SKM-1 treated with dmso at 0.1 percent for 144 hours (cell line): ENCODE measurements at regions not wholly inside any gene's neighbourhood (a gene's known extent, or its start where the extent isn't known, plus 50 kb on each side); places are given as distances from the start of the nearest gene placed in this dataset.

Source experiments
- DNase-seq: peaks from one replicate; lab custom pipeline; 2025; ENCODE audit not compliant: unreplicated experiment; lab: John Stamatoyannopoulos, UW

DNA sequence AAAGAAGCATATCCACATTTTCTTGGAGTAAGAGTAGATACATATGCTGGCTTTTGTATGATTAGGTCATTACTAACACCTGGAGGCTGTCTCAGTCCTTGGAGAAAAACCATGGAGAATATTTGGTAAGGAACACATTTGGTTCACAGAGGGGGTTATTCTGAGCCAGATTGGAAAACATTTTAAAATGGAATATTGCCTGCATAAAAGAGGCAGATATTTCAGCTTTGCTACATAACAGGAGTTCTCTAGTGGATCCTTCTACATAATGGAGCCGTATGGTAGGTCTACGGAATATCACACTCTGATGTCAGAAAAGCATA lies 415.1 kb downstream of the ADGRL2 start:
- no peak for DNase-seq

GRCh38 chr1:82215056-82215852 lies 414.5 kb downstream of the ADGRL2 start:
- DNase-seq: no peak

DNA sequence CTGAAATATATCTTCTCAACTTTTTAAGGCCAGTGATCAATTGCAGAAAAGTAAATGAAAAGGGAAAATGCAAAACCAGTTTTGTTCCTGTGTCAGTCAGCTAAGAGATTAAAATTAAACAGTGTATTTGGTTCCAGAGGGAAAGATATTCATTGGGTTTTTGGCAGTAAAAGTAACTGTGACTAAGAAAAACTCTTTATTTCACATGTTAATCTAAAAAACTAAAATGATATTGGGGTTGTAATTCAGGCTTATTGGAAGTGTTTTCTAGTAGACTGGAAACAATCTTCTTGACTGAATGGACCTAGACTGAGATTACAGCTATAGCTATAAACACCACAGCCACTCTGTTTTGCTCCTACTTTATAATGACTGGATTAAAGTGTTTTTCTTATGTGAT lies 413.9 kb downstream of the ADGRL2 start:
- no peak for DNase-seq

- no peak for DNase-seq
These were observed 396.9 kb downstream of the ADGRL2 start for GRCh38 chr1:82197606-82198005.

- DNase-seq: no peak
These were observed 394.5 kb downstream of the ADGRL2 start for GRCh38 chr1:82195245-82195644.

GRCh38 chr1:82185084-82185483 lies 384.4 kb downstream of the ADGRL2 start:
- no peak for DNase-seq

GRCh38 chr1:82181846-82182245 lies 381.1 kb downstream of the ADGRL2 start:
- DNase-seq: no peak

GRCh38 chr1:82179131-82179530 lies 378.4 kb downstream of the ADGRL2 start:
- DNase-seq: no peak

DNA sequence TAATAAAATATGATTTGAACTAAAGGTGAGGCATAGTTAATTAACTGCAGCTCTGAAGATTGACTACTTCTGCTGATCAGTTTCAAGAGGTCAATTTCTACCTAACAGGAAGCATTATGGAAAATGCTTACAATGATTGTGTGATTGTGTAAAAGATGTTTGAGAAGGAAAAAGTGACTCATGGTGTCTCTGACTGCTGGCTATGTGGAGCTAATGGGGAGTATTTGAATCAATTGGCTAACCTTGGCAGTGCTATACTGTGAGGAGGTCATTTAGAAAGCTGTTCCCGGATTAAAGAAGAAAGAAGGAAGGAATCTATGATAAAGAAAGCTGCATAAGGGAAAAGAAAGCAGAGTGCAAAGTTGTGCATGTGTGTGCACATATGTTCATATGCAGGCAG lies 376.5 kb downstream of the ADGRL2 start:
- DNase-seq: no peak

DNA sequence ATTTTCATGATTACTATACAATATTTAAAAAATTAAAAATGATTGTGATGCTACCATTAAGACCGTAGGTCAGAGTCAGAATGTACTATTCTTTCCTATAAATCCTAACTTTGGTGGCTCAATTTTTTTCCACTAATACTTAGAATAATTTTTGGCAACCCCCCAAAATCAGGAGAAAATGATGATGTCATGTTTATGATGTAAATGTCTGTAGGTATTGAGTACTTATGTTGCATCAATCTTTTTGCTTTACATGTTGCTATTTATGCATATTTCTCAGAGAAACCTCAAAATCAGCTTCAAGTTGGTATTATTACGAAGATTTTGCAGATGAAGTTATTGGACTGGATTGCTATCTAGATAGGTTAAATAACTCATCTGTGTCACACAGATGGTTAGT lies 371.2 kb downstream of the ADGRL2 start:
- no peak for DNase-seq

DNA sequence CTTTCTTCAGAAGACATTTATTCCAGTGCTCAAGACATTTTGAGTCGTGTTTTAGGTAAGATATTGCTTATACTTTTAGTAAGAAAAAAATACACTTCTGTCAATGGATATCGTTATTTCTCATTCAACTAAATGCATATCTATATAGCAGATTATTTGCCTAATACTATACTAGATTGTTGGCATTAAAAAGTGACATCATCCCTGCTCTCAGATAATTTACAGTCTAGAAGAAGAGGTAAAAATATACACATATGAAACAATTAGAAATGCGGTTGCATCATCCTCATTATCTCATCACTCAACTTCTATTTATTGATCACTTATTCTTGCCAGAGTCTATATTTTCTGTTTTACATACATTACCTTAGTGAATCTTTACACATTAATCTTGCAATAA lies 367.7 kb downstream of the ADGRL2 start:
- no peak for DNase-seq

DNA sequence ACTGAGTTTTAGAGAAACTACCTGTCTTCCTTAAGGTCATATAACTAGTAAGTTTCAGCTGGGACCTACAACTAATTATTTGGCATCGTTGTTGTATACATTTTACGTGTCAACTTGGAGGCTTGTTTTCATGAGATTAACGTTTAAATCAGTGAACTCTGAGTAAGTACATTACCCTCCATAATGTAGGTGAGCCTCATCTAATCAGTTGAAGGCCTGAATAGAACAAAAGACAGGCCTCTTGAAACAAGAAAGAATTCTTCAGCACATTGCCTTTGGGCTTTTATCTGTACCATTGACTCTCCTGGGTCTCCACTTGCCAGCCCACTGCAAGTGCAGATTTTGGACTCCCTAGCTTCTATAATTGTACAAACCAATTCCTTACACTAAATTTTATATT lies 364.6 kb downstream of the ADGRL2 start:
- no peak for DNase-seq

DNA sequence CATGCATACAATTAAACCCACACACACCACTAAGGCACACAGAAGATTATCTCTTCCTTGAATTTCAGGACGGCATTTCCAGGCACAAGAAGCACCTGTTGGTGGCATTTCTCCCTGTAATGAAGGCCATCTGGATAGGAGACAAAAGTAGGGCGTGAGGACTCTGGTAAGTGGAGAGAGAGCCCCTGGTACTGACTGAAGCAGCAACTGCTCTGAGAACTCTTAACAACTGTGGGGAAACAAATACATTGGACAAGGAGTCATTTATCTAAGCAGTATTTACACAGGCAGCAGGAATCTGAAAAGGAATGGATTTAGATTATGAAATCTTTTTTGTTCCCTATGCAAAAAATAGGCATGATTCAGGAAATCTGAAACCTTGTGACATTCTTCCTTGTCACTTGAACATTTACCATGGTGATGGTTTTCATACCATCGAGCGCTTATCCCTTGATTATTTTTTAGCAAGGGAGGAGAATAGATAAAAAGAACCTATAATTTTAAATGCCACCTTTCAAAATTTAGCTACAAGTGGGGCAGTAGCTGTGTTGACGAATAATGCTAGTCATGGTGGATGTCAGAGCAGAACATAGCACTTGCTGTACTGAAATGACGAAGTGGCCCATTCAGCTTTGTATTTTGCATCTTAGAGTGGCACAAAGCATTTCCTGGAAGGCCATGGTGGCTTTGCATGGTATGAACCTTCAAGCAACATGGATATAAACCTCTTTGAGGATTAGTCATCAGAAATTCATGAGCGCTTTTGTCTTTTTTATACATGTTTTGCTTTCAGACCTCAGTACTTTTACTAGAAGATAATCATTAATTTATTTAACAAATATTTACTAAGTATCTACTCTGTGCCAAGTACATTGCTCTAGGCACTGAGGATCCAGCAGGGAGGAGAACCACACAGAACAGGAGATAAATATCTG lies 362.0 kb downstream of the ADGRL2 start:
- no peak for DNase-seq

- no peak for DNase-seq
These were observed 361.0 kb downstream of the ADGRL2 start for GRCh38 chr1:82161700-82162141.

DNA sequence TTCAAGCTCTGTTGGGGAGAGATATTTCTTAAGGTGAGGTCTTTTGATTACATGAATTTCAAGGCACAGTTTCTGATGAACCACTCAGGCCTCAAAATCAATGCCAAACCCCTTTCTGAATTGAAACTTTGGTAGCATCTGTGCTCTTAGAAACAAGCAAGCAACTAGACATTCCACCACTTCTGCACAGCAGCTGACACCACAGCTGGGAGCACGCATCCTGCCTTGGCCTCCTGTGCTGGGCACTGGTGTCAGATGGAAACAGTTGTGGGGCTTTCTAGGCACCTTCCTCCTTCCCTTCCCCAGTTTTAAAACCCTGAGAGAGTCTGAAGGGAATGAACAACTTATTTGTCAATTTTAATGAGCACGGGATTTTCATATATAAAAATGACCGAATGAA lies 360.2 kb downstream of the ADGRL2 start:
- DNase-seq: no peak

DNA sequence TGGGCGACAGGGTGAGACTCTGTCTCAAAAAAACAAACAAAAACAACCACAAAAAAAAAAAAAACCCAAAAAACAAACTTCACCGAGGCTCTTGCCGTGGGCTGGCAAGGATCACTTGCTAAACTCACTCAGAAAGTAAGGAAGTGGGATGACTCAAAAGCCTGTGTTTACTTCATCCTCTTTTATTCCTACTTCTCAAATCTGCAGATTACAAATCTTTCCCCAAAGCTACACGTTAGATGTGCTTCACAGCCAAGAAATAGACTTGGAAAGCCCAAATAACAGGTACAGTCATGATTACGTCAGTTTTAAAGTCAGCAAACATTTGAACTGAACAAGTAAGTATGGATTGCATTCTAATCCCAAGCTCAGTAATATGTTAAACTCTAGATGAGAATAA lies 359.3 kb downstream of the ADGRL2 start:
- no peak for DNase-seq

DNA sequence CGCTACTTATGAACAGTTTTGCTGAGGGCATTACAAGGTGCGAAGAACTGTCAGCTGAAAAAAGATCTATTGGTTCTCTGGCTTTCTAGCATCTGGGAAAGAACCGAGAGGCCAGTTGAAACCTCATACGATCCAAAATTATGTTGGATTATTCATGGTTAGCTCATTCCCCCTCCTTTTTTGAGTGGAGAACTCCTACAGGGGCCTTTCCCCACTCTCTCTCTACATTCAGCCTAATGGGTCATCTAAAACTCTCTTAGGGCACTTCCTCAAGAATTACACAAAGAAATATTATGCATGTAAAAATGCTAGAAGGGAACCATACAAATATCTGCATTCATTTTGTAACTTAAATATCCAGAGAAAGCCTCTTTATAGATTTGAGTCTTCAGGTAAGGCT lies 358.2 kb downstream of the ADGRL2 start:
- DNase-seq: no peak

DNA sequence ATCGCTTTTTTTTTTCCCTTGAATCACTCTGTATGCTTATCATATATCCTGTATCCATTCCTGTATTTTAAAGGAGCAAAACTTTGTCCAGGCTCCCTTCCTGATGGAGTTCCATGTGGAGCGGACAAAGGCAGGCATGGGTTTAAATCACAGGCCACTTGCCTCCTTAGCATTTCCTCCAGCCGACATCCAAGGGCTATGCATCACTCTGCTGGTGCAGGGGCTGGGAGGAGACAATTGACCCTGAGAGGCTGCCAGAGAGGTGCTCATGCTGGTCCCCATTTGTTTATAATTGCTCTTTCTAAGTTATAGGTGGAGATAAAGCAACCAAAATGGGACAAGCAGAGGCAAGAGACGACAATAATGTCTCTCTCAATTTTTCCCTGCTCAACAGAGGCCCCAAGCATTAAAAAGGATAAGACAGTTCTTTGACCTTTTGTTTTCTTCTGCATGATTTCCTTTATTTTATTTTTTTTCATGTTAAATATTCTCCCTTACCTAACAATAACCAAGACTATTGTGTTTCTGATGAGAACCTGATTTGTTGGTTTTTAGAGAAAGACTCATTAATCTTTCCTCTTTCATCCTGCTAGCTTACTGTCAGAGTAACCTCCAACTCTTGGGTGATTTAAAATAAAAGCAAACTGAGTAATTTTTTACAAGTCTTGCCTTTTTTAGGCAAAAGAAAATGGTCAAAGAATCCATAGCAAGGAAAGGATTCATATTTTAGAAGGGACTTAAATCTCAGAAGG lies 353.7 kb downstream of the ADGRL2 start:
- DNase-seq: no peak

DNA sequence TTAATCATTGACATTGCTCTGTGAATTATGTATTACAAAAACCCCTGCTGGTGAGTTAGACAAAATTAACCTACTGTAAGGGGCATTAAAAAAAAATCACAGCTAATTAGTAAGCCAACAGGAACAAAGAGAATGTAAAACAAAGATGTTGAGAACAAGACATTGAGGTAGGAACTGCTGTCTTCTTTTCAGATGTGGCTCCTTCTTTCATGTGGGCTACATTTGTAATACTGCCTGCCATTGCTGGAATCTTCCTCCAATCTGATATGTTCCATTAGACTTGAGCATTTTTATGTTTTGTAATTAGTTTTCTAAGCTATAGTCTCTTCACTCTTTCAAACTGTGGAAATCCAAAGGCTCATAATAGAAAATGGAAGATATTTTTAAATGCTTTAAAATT lies 353.0 kb downstream of the ADGRL2 start:
- no peak for DNase-seq

DNA sequence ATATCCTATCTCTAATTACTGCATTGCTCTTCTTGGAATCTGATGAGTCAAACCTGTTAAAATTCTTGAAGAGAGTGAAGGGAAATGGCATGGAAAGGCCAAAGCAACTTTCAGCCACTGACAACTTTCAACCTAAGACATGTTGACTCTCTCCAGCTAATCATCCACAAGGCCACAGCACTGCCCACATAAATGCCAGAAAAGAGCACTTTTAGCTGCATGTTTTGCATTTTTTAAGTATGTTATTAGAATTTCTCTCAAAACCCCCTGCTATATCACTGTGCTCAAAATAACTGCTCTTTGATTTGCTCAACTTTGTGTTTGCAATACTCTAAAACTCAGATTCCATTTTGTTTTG lies 352.5 kb downstream of the ADGRL2 start:
- DNase-seq: no peak

DNA sequence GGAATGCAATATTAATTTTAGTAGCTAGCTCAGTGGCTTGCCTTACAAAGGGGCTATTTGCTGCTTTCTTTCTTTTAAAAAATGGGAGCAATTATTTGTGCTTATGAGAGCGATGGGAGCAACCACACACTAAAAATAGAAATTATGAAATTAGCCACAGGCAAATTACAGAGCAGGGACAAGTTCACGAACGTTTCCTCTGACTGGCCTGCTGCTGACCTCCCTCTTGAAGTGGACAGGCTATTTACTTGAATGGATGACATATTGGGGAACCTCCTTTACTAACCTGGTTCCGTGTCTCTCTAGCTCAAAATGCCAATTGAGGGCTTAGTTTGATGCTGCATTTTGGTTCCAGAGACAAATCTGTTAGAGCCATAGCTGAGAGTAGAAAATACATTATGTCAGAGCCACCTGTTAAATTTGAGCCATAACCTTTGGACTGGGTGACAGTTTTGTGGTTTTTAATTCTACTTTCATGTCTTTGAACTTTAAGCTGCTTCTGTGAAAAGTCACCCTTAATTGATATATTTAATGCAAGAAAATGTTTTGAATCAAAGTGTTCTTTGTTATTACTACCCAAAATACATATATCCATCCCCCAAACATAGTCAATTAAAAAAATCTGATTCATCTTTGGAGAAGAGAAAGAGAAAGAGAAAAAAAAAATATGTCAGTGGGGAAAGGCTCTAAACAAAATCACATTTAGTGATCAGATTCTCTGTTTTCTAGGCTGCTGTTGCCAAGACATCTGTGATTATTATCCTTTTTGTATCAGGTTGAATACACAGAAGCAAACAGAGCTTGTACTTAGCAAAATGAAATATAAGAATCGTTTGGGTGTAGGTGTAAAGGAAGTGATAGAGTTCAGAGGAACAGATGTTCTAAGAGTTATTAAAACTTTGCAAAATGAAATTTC lies 351.9 kb downstream of the ADGRL2 start:
- no peak for DNase-seq
